HepG2 (cell line): ENCODE measurements at regions not wholly inside any gene's neighbourhood (a gene's known extent, or its start where the extent isn't known, plus 50 kb on each side); places are given as distances from the start of the nearest gene placed in this dataset.

Source experiments
- CHD4 ChIP-seq: fragments of 200-600 bp; sonication (generic); IDR thresholded peaks from 2 replicates; pipeline ENCODE4 v1.7.0; 2017; ENCODE audit warnings: mild to moderate bottlenecking, low read length, borderline replicate concordance
- FOXK1 ChIP-seq: sonication (generic); formaldehyde crosslinking; IDR thresholded peaks from 2 replicates; pipeline ENCODE4 v1.4.0; 2020; ENCODE audit warnings: low read depth, missing genetic modification reagents, borderline replicate concordance
- GTF2F1 ChIP-seq: fragments of 150-350 bp; IDR thresholded peaks from 2 replicates; pipeline ENCODE4 v1.6.1; 2014; ENCODE audit warnings: low read length
- RFX5 ChIP-seq: IDR thresholded peaks from 2 replicates; pipeline ENCODE4 v1.6.1; 2011; ENCODE audit warnings: low read depth, low read length, improper control_type of control experiment
- SIN3A ChIP-seq: IDR thresholded peaks from 2 replicates; pipeline ENCODE4 v1.6.1; 2011; ENCODE audit warnings: low read depth, mild to moderate bottlenecking, control low read depth, low read length, borderline replicate concordance
- SRSF9 ChIP-seq: fragments of 200-400 bp; formaldehyde crosslinking; IDR thresholded peaks from 2 replicates; pipeline ENCODE4 v1.6.1; 2018; ENCODE audit warnings: borderline replicate concordance, mild to moderate bottlenecking, low read depth, low read length; ENCODE audit not compliant: insufficient read depth, poor library complexity, severe bottlenecking
- TCF7L2 ChIP-seq: IDR thresholded peaks from 2 replicates; pipeline ENCODE4 v1.6.1; 2011; ENCODE audit warnings: mild to moderate bottlenecking, low read depth, low read length, moderate library complexity
- ZBTB1 ChIP-seq: sonication (generic); formaldehyde crosslinking; IDR thresholded peaks from 2 replicates; pipeline ENCODE4 v1.4.0; 2020; ENCODE audit warnings: missing genetic modification reagents, borderline replicate concordance
- TF ChIP-seq, protein P1 (sequence below): sonication (generic); formaldehyde crosslinking; IDR thresholded peaks from 2 replicates; pipeline ENCODE4 v1.8.1; 2023; ENCODE audit warnings: missing genetic modification reagents, inconsistent platforms, borderline replicate concordance
- TF ChIP-seq, protein P2 (sequence below): sonication (generic); formaldehyde crosslinking; IDR thresholded peaks from 2 replicates; pipeline ENCODE4 v1.5.0; 2020; ENCODE audit warnings: mild to moderate bottlenecking, missing genetic modification reagents, borderline replicate concordance
- TF ChIP-seq, protein P3 (sequence below): sonication (generic); formaldehyde crosslinking; IDR thresholded peaks from 2 replicates; pipeline ENCODE4 v1.5.0; 2020; ENCODE audit warnings: mild to moderate bottlenecking, missing genetic modification reagents, moderate library complexity
- TF ChIP-seq, protein P4 (sequence below): IDR thresholded peaks from 2 replicates; pipeline ENCODE4 v1.6.1; 2016; ENCODE audit warnings: low read depth, control low read depth
- TF ChIP-seq, protein P5 (sequence below): sonication (generic); formaldehyde crosslinking; IDR thresholded peaks from 2 replicates; pipeline ENCODE4 v1.5.0; 2020; ENCODE audit warnings: missing genetic modification reagents
- TF ChIP-seq, protein P6 (sequence below): sonication (generic); formaldehyde crosslinking; conservative IDR thresholded peaks from 2 replicates; pipeline ENCODE4 v1.4.0; 2020; ENCODE audit warnings: mild to moderate bottlenecking, missing genetic modification reagents, moderate library complexity

DNA sequence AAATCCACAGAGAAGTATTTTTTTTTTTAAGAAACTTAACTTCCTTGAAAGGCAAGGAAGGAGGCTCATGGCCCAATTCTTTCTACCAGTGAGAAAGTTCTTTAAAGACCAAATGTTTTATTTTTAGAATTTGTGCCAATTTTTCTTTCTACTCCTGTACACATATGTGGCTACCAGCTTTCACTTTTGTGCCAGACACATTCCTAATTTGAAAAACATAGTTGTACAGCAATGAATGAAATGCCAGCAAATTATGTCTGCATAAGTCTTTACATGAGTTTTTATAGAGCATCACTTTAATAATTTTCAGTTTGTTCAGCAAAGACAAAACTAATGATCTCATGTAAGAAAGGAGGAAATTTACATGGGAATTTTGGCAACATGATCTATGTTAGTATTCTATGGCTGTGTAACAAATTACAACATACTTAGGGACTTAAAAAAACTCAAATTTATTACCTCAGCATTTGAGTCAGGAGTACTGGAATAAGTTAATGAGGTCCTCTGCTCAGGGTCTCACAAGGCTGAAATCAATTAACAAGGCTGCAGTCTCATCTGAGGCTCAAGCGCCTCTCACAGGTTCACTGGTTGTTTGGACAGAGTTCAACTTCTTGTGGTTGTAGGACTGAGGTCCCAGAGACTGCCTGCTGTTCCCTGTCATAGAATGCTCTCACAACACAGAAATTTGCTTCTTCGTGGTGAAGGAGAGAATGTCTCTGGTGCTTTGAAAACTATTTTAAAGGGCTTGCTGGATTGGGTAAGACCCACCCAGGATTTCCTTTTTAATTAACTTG, 678.2 kb upstream of the FAM241A start:
- TF ChIP-seq CHD4, result no peak
- TF ChIP-seq TCF7L2, result no peak
- TF ChIP-seq, protein P1, sequence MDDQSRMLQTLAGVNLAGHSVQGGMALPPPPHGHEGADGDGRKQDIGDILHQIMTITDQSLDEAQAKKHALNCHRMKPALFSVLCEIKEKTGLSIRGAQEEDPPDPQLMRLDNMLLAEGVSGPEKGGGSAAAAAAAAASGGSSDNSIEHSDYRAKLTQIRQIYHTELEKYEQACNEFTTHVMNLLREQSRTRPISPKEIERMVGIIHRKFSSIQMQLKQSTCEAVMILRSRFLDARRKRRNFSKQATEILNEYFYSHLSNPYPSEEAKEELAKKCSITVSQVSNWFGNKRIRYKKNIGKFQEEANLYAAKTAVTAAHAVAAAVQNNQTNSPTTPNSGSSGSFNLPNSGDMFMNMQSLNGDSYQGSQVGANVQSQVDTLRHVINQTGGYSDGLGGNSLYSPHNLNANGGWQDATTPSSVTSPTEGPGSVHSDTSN (CRISPR knock-in tag), result no peak
- no peak for TF ChIP-seq ZBTB1
- TF ChIP-seq, protein P2, sequence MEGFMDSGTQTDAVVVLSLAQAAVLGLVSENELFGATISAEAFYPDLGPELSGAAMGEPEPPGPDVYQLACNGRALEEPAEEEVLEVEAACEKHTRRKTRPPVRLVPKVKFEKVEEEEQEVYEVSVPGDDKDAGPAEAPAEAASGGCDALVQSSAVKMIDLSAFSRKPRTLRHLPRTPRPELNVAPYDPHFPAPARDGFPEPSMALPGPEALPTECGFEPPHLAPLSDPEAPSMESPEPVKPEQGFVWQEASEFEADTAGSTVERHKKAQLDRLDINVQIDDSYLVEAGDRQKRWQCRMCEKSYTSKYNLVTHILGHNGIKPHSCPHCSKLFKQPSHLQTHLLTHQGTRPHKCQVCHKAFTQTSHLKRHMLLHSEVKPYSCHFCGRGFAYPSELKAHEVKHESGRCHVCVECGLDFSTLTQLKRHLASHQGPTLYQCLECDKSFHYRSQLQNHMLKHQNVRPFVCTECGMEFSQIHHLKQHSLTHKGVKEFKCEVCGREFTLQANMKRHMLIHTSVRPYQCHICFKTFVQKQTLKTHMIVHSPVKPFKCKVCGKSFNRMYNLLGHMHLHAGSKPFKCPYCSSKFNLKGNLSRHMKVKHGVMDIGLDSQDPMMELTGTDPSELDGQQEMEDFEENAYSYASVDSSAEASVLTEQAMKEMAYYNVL (CRISPR knock-in tag), result no peak
- TF ChIP-seq FOXK1 (CRISPR knock-in tag), result no peak
- TF ChIP-seq, protein P3, sequence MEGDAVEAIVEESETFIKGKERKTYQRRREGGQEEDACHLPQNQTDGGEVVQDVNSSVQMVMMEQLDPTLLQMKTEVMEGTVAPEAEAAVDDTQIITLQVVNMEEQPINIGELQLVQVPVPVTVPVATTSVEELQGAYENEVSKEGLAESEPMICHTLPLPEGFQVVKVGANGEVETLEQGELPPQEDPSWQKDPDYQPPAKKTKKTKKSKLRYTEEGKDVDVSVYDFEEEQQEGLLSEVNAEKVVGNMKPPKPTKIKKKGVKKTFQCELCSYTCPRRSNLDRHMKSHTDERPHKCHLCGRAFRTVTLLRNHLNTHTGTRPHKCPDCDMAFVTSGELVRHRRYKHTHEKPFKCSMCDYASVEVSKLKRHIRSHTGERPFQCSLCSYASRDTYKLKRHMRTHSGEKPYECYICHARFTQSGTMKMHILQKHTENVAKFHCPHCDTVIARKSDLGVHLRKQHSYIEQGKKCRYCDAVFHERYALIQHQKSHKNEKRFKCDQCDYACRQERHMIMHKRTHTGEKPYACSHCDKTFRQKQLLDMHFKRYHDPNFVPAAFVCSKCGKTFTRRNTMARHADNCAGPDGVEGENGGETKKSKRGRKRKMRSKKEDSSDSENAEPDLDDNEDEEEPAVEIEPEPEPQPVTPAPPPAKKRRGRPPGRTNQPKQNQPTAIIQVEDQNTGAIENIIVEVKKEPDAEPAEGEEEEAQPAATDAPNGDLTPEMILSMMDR (CRISPR knock-in tag), result no peak
- no peak for TF ChIP-seq GTF2F1
- TF ChIP-seq, protein P4, sequence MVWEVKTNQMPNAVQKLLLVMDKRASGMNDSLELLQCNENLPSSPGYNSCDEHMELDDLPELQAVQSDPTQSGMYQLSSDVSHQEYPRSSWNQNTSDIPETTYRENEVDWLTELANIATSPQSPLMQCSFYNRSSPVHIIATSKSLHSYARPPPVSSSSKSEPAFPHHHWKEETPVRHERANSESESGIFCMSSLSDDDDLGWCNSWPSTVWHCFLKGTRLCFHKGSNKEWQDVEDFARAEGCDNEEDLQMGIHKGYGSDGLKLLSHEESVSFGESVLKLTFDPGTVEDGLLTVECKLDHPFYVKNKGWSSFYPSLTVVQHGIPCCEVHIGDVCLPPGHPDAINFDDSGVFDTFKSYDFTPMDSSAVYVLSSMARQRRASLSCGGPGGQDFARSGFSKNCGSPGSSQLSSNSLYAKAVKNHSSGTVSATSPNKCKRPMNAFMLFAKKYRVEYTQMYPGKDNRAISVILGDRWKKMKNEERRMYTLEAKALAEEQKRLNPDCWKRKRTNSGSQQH (CRISPR knock-in tag), result no peak
- TF ChIP-seq, protein P5, sequence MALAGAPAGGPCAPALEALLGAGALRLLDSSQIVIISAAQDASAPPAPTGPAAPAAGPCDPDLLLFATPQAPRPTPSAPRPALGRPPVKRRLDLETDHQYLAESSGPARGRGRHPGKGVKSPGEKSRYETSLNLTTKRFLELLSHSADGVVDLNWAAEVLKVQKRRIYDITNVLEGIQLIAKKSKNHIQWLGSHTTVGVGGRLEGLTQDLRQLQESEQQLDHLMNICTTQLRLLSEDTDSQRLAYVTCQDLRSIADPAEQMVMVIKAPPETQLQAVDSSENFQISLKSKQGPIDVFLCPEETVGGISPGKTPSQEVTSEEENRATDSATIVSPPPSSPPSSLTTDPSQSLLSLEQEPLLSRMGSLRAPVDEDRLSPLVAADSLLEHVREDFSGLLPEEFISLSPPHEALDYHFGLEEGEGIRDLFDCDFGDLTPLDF (CRISPR knock-in tag), result no peak
- TF ChIP-seq RFX5, result no peak
- TF ChIP-seq SIN3A, result no peak
- TF ChIP-seq, protein P6, sequence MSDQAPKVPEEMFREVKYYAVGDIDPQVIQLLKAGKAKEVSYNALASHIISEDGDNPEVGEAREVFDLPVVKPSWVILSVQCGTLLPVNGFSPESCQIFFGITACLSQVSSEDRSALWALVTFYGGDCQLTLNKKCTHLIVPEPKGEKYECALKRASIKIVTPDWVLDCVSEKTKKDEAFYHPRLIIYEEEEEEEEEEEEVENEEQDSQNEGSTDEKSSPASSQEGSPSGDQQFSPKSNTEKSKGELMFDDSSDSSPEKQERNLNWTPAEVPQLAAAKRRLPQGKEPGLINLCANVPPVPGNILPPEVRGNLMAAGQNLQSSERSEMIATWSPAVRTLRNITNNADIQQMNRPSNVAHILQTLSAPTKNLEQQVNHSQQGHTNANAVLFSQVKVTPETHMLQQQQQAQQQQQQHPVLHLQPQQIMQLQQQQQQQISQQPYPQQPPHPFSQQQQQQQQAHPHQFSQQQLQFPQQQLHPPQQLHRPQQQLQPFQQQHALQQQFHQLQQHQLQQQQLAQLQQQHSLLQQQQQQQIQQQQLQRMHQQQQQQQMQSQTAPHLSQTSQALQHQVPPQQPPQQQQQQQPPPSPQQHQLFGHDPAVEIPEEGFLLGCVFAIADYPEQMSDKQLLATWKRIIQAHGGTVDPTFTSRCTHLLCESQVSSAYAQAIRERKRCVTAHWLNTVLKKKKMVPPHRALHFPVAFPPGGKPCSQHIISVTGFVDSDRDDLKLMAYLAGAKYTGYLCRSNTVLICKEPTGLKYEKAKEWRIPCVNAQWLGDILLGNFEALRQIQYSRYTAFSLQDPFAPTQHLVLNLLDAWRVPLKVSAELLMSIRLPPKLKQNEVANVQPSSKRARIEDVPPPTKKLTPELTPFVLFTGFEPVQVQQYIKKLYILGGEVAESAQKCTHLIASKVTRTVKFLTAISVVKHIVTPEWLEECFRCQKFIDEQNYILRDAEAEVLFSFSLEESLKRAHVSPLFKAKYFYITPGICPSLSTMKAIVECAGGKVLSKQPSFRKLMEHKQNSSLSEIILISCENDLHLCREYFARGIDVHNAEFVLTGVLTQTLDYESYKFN (CRISPR knock-in tag), result no peak
- TF ChIP-seq SRSF9, result no peak
